Hepatocyte (in vitro differentiated cells): ENCODE measurements at regions not wholly inside any gene's neighbourhood (a gene's known extent, or its start where the extent isn't known, plus 50 kb on each side); places are given as distances from the start of the nearest gene placed in this dataset.

Experiments used
- DNase-seq: peaks from one replicate; pipeline ENCODE4 v3.0.0-alpha.2; 2016; ENCODE audit warnings: low spot score
- H2AFZ ChIP-seq: fragments of 200-600 bp; sonication (generic); 2 replicates; pipeline ENCODE4 v1.6.0; 2016; ENCODE audit warnings: antibody characterized with exemption, mild to moderate bottlenecking
- H3K27ac ChIP-seq: fragments of 200-600 bp; sonication (generic); 2 replicates; pipeline ENCODE4 v1.5.1; 2016; ENCODE audit warnings: mild to moderate bottlenecking
- H3K27me3 ChIP-seq: fragments of 200-600 bp; sonication (generic); 2 replicates; pipeline ENCODE4 v1.6.1; 2016
- H3K36me3 ChIP-seq: fragments of 200-600 bp; sonication (generic); replicated peaks from 2 replicates; pipeline ENCODE4 v1.5.1; 2016; ENCODE audit warnings: low read depth; ENCODE audit not compliant: insufficient read depth
- H3K4me1 ChIP-seq: fragments of 200-600 bp; sonication (generic); 2 replicates; pipeline ENCODE4 v1.5.1; 2016; ENCODE audit warnings: mild to moderate bottlenecking, moderate library complexity; ENCODE audit not compliant: insufficient read depth
- H3K4me2 ChIP-seq: fragments of 200-600 bp; sonication (generic); 2 replicates; pipeline ENCODE4 v1.6.0; 2016
- H3K4me3 ChIP-seq: fragments of 200-600 bp; sonication (generic); 2 replicates; pipeline ENCODE4 v1.5.1; 2016; ENCODE audit warnings: mild to moderate bottlenecking
- H3K79me2 ChIP-seq: fragments of 200-600 bp; sonication (generic); 2 replicates; pipeline ENCODE4 v1.6.0; 2017; ENCODE audit warnings: mild to moderate bottlenecking
- H3K9me2 ChIP-seq: fragments of 200-600 bp; sonication (generic); replicated peaks from 2 replicates; pipeline ENCODE4 v1.6.0; 2017; ENCODE audit warnings: mild to moderate bottlenecking; ENCODE audit not compliant: insufficient read depth
- H3K9me3 ChIP-seq: fragments of 200-600 bp; sonication (generic); 2 replicates; pipeline ENCODE4 v1.5.1; 2016; ENCODE audit warnings: low read depth, mild to moderate bottlenecking
- H4K20me1 ChIP-seq: fragments of 200-600 bp; sonication (generic); 2 replicates; pipeline ENCODE4 v1.6.0; 2016; ENCODE audit warnings: mild to moderate bottlenecking; ENCODE audit not compliant: insufficient read depth, poor library complexity, severe bottlenecking
- EZH2 ChIP-seq: fragments of 200-600 bp; sonication (generic); IDR thresholded peaks from 2 replicates; pipeline ENCODE4 v1.6.1; 2016; ENCODE audit warnings: antibody characterized with exemption, mild to moderate bottlenecking, borderline replicate concordance
- EZH2phosphoT487 ChIP-seq: fragments of 200-600 bp; sonication (generic); IDR thresholded peaks from one replicate; pipeline ENCODE4 v1.6.1; 2018; ENCODE audit warnings: antibody characterized with exemption, mild to moderate bottlenecking, low read depth, moderate library complexity; ENCODE audit not compliant: unreplicated experiment, severe bottlenecking
- WGBS: methylation state at CpG from one replicate; pipeline ENCODE4 v1.1.6; 2016; ENCODE audit warnings: low lambda C conversion rate; ENCODE audit errors: missing lambda C conversion rate; 5-methylcytosine and 5-hydroxymethylcytosine counted together
- TF ChIP-seq, protein P1 (sequence below): fragments of 200-600 bp; sonication (generic); IDR thresholded peaks from 2 replicates; pipeline ENCODE4 v1.5.1; 2016; ENCODE audit warnings: antibody characterized with exemption, mild to moderate bottlenecking; ENCODE audit not compliant: poor library complexity

DNA sequence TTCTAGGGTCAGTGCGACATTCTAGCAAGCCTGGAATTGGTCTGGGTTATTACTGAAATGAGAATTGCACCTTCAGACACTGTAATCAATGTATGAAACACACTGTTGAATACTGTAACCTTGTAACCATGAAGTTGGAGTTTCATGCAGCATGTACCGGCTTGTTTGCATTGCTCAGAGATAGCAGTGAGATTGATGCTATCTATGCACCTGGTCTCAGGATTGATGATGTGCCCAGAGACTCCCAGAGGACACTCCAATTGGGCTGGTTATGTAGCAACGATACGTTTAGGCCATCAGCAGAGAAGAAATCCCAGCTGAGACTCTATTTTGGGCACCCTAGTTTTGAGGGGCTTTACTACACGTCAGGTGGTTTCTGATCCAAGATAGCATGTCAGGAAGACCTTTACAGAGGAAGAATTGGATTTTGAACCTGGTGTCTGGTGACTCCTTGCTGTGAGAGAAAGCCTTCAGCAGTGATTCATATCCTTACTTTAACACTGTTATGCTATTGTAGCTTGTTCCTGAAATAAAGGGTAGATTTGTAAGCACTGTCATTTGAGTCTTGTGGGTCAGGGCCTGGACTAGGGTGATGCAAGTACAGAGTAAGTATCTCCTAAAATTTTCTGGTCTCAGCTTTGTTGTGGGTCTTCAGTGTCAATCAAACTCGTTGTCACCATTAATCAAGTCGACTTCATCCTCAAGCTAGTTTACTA is 305.1 kb upstream of the GULP1 start:
- H3K4me2 ChIP-seq, result no peak overlapping the region
- H3K27me3 ChIP-seq, result no peaks in the 10 kb centered on the region
- H3K4me1 ChIP-seq, result no peaks in the 10 kb centered on the region
- no peaks in the 10 kb centered on the region for H3K79me2 ChIP-seq
- no peaks in the 10 kb centered on the region for H3K9me3 ChIP-seq
- H3K4me3 ChIP-seq, result no peak overlapping the region
- no peaks in the 10 kb centered on the region for H3K36me3 ChIP-seq
- H4K20me1 ChIP-seq, result no peaks in the 10 kb centered on the region
- no peaks in the 10 kb centered on the region for H3K9me2 ChIP-seq
- no peak for DNase-seq
- H2AFZ ChIP-seq, result no peak overlapping the region
- TF ChIP-seq, protein P1, sequence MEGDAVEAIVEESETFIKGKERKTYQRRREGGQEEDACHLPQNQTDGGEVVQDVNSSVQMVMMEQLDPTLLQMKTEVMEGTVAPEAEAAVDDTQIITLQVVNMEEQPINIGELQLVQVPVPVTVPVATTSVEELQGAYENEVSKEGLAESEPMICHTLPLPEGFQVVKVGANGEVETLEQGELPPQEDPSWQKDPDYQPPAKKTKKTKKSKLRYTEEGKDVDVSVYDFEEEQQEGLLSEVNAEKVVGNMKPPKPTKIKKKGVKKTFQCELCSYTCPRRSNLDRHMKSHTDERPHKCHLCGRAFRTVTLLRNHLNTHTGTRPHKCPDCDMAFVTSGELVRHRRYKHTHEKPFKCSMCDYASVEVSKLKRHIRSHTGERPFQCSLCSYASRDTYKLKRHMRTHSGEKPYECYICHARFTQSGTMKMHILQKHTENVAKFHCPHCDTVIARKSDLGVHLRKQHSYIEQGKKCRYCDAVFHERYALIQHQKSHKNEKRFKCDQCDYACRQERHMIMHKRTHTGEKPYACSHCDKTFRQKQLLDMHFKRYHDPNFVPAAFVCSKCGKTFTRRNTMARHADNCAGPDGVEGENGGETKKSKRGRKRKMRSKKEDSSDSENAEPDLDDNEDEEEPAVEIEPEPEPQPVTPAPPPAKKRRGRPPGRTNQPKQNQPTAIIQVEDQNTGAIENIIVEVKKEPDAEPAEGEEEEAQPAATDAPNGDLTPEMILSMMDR, result no peak
- TF ChIP-seq EZH2, result no peak
- no peak for TF ChIP-seq EZH2phosphoT487
- 76% methylated on average over 7 of the region's 7 CpGs for WGBS
- H3K27ac ChIP-seq, result no peak overlapping the region

DNA sequence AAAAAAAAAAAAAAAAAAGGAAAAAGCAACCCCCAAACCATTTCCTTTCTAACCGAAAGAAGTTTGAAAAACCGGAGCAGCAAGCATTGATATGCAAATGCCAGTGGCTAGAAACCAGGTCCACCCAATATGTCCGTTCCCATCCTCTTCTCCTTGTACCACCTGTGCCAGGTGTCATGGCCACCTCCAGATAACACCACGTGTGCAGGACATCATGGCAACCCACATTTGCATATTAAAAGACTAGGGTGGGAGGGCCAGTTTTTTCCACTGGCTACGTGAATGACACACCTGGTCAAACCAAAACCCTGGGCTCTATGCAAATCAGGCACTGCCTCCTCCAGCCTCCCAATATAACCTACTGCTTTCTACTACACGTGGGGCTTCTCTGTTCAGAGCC is 303.3 kb upstream of the GULP1 start:
- H3K27me3 ChIP-seq, result no peaks in the 10 kb centered on the region
- no peaks in the 10 kb centered on the region for H3K36me3 ChIP-seq
- H3K4me3 ChIP-seq, result no peak overlapping the region
- H3K4me2 ChIP-seq, result no peak overlapping the region
- H3K79me2 ChIP-seq, result no peaks in the 10 kb centered on the region
- no peaks in the 10 kb centered on the region for H3K9me2 ChIP-seq
- no peaks in the 10 kb centered on the region for H3K4me1 ChIP-seq
- H3K27ac ChIP-seq, result no peak overlapping the region
- DNase-seq, result no peak
- TF ChIP-seq, protein P1, result no peak
- TF ChIP-seq EZH2phosphoT487 (no peak), EZH2 (no peak)
- no peaks in the 10 kb centered on the region for H3K9me3 ChIP-seq
- WGBS, result 91% methylated on average over 6 of the region's 6 CpGs
- no peak overlapping the region for H2AFZ ChIP-seq
- no peaks in the 10 kb centered on the region for H4K20me1 ChIP-seq

DNA sequence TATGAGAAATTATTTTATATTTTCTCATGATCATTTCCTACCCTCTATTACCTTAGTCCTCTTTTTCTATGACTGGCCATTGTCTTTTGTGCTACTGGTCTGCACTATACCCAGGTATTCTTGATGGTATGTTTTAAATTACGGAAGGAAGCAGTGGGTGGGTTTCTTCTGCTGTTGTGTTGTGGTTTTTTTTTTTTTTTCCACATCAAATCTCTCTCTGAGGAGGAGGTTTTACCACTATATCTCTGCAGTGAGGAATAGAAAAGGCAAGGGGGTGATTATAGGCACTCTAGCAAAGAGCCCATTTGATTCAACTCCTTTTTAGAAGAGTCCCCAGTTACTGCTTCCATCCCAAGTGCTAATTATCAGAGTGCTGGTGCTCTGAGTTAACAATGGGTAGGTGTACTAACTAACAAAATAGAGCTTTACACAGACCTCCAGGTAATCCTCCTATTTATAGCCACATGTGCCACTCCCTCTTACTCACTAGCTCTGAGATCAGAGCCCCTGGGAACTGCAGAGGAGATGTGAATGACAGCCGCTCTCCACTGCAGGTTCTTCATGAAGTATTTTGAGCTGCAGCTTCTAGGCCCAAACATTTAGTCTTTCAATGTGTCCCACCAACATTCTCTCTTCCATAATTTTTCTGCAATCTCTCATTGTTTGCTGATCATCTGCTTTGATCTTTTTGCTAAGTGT is 301.6 kb upstream of the GULP1 start:
- Histone ChIP-seq H3K79me2 (no peaks in the 10 kb centered on the region), H3K9me2 (no peaks in the 10 kb centered on the region), H3K27me3 (no peaks in the 10 kb centered on the region), H3K4me3 (no peak overlapping the region), H3K4me1 (no peaks in the 10 kb centered on the region), H3K9me3 (no peaks in the 10 kb centered on the region), H3K27ac (no peak overlapping the region), H4K20me1 (no peaks in the 10 kb centered on the region), H2AFZ (no peak overlapping the region), H3K4me2 (no peak overlapping the region), H3K36me3 (no peaks in the 10 kb centered on the region)
- TF ChIP-seq, protein P1, result no peak
- TF ChIP-seq EZH2phosphoT487 (no peak), EZH2 (no peak)
- 84% methylated on average over 2 of the region's 2 CpGs for WGBS
- peak; percentile 24 for DNase-seq
